GM23248 (cell line): ENCODE measurements at regions not wholly inside any gene's neighbourhood (a gene's known extent, or its start where the extent isn't known, plus 50 kb on each side); places are given as distances from the start of the nearest gene placed in this dataset.

ENCODE experiments used
- EZH2 ChIP-seq: fragments of 200-600 bp; sonication (generic); IDR thresholded peaks from 2 replicates; pipeline ENCODE4 v1.6.1; 2018; ENCODE audit warnings: antibody characterized with exemption, mild to moderate bottlenecking; ENCODE audit not compliant: insufficient read depth, poor library complexity, severe bottlenecking
- EZH2phosphoT487 ChIP-seq: fragments of 200-600 bp; sonication (generic); IDR thresholded peaks from 2 replicates; pipeline ENCODE4 v1.6.1; 2018; ENCODE audit warnings: antibody characterized with exemption, moderate library complexity, mild to moderate bottlenecking, low read depth; ENCODE audit not compliant: insufficient read depth

- no peak for TF ChIP-seq EZH2phosphoT487
- TF ChIP-seq EZH2: no peak
Measured at GRCh38 chr18:72995558-72995957, 127.8 kb upstream of the NETO1 start.
